ENCODE measurements at regions not wholly inside any gene's neighbourhood (a gene's known extent, or its start where the extent isn't known, plus 50 kb on each side); places are given as distances from the start of the nearest gene placed in this dataset.
"Not testable (repeated sequence)": the region's sequence is repeated elsewhere in the genome, so short reads cannot be mapped to it uniquely, and the experiment has no call there.

DNA sequence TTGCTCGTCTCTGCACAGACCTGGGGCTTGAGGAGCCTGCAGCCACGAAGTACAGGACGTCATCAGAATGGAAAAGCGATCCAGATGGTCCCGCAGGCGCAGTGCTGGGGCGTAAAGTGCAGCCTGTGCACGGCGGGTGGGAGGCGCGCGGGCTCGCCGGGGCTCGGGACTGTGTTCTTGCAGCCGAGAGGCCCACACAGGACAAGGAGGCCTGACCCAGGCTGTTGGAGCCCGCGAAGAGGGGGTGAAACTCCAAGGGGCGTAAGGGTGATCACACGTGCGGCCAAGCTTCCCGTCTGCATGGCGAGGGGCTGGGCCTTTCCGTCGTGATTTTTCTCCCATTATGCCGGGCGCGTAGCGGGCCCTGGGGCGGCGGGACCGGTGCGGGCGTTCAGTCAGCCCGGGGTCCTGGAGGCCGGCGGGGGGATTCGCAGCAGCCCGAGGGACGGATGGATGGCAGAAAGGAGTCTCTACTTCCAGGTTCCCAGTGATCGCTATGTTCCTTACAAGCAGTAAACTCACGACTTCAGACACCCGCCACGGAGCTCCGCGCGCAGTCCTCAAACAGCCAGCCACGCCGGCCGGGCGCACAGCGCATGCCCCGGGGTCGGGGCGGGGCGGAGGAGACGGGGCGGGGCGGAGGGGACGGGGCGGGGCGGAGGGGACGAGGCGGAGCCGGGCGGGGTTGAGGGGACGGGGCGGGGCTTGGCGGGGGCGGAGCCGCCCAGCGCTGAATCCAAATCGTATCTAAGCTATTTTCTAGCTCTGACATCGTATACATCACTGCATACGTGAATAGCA, 141.0 kb upstream of the KCNJ18 start:
- H3K4me1 ChIP-seq = peaks cover 0 to 38% (median 25%) of the 10 kb centered on the region in 9 donors
- peak overlapping the region; percentile 59 to 88 (median 72) for H3K4me3 ChIP-seq
- peaks cover 0 to 18% (median 0%) of the 10 kb centered on the region in 7 donors for H3K27me3 ChIP-seq
- H3K36me3 ChIP-seq = peaks cover 0 to 17% (median 0%) of the 10 kb centered on the region in 9 donors
- peak overlapping the region in 9 of 10 donors; percentile 68 to 87 (median 82) for H3K27ac ChIP-seq
- intact Hi-C loops (cut with DNase I) = no loop called here
- DNase-seq = peak; percentile 82 to 83
- TF ChIP-seq, protein P1, sequence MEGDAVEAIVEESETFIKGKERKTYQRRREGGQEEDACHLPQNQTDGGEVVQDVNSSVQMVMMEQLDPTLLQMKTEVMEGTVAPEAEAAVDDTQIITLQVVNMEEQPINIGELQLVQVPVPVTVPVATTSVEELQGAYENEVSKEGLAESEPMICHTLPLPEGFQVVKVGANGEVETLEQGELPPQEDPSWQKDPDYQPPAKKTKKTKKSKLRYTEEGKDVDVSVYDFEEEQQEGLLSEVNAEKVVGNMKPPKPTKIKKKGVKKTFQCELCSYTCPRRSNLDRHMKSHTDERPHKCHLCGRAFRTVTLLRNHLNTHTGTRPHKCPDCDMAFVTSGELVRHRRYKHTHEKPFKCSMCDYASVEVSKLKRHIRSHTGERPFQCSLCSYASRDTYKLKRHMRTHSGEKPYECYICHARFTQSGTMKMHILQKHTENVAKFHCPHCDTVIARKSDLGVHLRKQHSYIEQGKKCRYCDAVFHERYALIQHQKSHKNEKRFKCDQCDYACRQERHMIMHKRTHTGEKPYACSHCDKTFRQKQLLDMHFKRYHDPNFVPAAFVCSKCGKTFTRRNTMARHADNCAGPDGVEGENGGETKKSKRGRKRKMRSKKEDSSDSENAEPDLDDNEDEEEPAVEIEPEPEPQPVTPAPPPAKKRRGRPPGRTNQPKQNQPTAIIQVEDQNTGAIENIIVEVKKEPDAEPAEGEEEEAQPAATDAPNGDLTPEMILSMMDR (IDR thresholded peaks at IDR 0.05) = no peak
- H3K9me3 ChIP-seq = peaks cover 0 to 17% (median 0%) of the 10 kb centered on the region in 11 donors
- WGBS, 2 donors = 1% methylated on average over 74 of the region's 75 CpGs
- ATAC-seq = peak; percentile 97 to 100 (median 98)

DNA sequence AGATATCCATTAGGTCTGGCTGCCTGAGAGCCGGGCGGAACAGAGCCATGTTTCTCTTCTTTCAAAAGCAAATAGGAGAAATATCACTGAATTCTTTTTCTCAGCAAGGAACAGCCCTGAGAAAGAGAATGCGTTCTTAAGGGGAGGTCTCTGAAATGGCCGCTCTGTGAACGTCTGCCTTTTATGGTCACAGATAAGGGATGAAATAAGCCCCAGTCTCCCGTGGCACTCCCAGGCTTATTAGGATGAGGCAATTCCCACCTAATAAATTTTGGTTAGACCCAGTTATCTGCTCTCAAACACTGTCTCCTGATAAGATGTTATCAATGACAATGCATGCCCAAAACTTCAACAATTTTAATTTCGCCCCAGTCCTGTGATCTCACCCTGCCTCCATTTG, 133.4 kb upstream of the KCNJ18 start:
- H3K36me3 ChIP-seq; ATAC-seq; intact Hi-C loops (cut with DNase I); H3K4me3 ChIP-seq; H3K27ac ChIP-seq; DNase-seq; H3K27me3 ChIP-seq; H3K4me1 ChIP-seq: not testable (repeated sequence)
- 89 to 92% methylated on average over 7 of the region's 7 CpGs for WGBS, 2 donors
- peaks cover 0 to 39% (median 0%) of the 10 kb centered on the region in 11 donors for H3K9me3 ChIP-seq

DNA sequence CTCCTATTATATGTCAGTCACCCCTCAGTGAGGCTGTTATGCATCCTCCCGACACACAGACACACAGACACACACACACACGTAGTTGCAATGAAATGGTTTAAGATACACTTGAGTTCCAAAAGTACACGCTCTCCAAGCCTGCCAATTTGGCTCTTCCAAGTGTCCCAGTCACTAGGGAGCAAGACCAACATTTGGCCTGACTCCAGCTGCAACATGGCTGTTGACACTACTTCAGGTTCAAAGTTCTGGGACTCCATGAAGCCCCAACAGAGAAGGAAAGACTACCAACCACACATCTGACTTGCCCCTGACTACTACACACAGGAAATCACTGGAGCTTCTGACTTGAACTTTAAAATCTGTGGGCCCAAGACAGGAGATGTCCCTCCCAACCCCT, 128.1 kb upstream of the KCNJ18 start:
- Histone ChIP-seq H3K4me1 (no peaks in the 10 kb centered on the region), H3K27ac (no peak overlapping the region), H3K9me3 (peaks cover 0 to 14% (median 0%) of the 10 kb centered on the region in 11 donors), H3K4me3 (no peak overlapping the region), H3K27me3 (peaks cover 0 to 5% (median 0%) of the 10 kb centered on the region in 7 donors), H3K36me3 (no peaks in the 10 kb centered on the region)
- no peak for DNase-seq
- ATAC-seq = no peak
- intact Hi-C loops (cut with DNase I) = no loop called here
- TF ChIP-seq, protein P1 (IDR thresholded peaks at IDR 0.05) = no peak
- 54 to 66% methylated on average over 3 of the region's 3 CpGs for WGBS, 2 donors

DNA sequence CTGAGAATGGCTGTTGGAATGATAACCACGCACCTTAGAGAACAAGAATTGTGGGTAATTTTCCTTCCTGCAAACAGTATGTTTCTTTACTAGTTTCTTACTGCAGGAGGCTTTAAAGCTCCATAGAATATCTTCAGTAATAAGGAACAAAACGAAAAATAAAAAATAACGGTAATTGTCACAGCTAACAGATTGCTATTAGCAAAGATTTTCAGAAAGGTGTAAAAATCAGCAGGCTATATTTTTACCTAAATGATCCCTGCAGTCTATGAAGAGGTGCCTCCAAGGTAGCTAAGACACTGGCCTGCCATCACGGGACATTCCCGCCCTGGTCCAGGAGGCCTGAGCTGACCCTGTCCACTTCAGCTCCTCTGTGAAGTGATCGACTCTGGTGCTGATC, 127.6 kb upstream of the KCNJ18 start:
- intact Hi-C loops (cut with DNase I); H3K4me3 ChIP-seq; H3K27me3 ChIP-seq; H3K36me3 ChIP-seq; ATAC-seq; H3K4me1 ChIP-seq; DNase-seq; H3K27ac ChIP-seq; H3K9me3 ChIP-seq: not testable (repeated sequence)
- 84 to 90% methylated on average over 6 of the region's 6 CpGs for WGBS, 2 donors

DNA sequence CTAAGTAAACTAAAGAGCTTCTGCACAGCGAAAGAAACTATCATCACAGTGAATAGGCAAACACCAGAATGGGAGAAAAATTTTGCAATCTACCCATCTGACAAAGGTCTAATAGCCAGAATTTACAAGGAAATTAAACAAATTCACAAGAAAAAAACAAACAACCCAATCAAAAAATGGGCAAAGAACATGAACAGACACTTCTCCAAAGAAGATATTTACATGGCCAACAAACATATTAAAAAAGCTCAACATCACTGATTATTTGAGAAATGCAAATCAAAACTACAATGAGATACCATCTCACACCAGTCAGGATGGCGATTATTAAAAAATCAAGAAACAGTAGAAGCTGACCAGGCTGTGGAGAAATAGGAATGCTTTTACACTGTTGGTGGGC, 121.9 kb upstream of the KCNJ18 start:
- ATAC-seq; H3K9me3 ChIP-seq; H3K4me1 ChIP-seq; H3K36me3 ChIP-seq; DNase-seq; H3K27ac ChIP-seq; intact Hi-C loops (cut with DNase I); H3K4me3 ChIP-seq; H3K27me3 ChIP-seq: not testable (repeated sequence)
- 62 to 68% methylated on average over 2 of the region's 2 CpGs for WGBS, 2 donors

DNA sequence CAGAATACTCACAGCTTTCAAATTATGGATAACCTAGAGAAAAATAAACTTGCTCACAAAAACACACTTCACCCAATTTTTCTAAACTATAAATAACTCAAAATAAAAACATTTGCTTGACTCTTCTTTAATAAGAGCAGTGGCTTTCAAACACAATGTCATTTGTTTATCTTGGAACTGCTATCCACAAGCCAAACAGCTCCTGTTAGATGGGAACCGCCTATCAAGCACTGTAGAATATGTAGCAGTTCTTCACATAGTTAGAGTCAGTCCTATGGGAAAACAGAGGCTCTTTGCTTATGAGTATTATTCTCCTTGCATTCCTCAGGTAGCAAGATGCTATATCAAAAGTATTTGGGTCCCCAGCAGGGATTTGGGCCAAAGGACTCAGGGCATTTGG, 120.2 kb upstream of the KCNJ18 start:
- DNase-seq; H3K36me3 ChIP-seq; H3K27me3 ChIP-seq; H3K4me1 ChIP-seq; intact Hi-C loops (cut with DNase I); H3K27ac ChIP-seq; H3K9me3 ChIP-seq; H3K4me3 ChIP-seq; ATAC-seq: not testable (repeated sequence)
- 55 to 56% methylated on average over 1 of the region's 1 CpG for WGBS, 2 donors

DNA sequence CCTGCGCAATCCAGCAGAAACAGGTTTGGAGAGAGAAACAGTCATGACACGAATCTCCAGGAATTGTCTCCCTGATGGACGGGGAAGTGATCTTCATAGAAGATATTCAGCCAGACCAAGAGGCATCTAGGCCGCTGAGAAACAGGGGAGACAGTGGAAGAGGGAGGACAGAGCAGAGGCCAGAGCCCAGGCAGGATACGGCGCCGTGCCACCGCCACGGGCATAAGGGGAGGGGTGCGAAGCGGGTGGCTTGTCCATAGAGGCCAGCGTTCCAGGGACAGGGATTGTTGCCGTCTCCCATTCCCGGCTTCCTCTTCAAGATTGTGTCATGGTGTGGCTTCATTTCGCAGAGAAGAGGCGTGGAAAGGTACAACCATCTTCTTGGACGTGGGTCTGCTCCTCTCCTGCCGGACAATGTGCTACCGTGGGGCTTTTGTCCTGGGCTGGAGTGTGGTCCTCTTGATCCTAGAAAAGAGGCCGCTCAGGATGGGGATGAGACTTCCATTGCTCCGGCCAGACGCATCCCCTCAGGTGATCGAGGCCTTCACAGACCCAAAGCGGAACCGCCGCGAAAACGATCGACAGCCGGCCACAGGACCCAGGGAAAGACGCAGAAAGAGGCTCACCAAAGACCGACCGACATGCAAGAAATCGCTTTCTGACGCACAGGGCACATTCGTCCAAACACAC, 118.9 kb upstream of the KCNJ18 start:
- H3K36me3 ChIP-seq; ATAC-seq; H3K4me1 ChIP-seq; DNase-seq; H3K27ac ChIP-seq; H3K9me3 ChIP-seq; intact Hi-C loops (cut with DNase I); H3K27me3 ChIP-seq: not testable (repeated sequence)
- WGBS, 2 donors = 73 to 78% methylated on average over 36 of the region's 36 CpGs
- peak overlapping the region in 8 of 10 donors; percentile 32 to 65 (median 60) for H3K4me3 ChIP-seq
